NCI-H510A (cell line): ENCODE measurements at regions not wholly inside any gene's neighbourhood (a gene's known extent, or its start where the extent isn't known, plus 50 kb on each side); places are given as distances from the start of the nearest gene placed in this dataset.

Experiments
- DNase-seq: peaks from one replicate; lab custom pipeline; 2025; lab: John Stamatoyannopoulos, UW

DNA sequence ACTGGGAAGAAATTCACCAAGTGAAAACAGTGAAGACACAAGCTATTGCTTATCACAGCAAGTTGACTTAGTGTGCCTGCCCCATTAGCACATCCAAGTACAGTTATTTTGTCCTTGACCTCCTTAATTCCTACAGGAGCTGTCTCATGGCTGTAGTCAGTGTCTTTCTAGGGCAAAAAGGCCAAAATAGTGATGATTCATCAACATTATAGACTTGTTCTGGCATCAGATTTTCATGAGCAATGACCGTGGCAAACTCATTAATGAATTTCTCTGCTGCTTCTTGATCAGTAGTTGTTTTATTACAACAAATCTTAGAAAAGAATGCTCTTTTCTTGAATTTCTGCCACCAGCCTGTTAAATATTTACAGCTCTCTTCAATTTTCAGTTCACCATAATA lies 1169.3 kb upstream of the DDX18 start:
- no peak for DNase-seq

DNA sequence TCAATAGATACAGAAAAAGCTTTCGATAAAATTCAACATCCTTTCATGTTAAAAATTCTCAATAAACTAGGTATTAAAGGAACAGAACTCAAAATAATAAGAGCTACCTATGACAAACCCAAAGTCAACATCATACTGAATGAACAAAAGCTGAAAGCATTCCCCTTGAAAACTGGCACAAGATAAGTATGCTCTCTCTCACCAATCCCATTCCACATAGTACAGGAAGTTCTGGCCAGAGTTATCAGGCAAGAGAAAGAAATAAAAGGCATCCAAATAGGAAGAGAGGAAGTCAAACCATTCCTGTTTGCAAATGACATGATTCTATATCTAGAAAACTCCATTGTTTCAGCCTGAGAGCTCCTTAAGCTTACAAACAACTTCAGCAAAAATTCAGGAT lies 1145.8 kb upstream of the DDX18 start:
- no peak for DNase-seq

- DNase-seq: no peak
These were observed 1144.7 kb upstream of the DDX18 start for GRCh38 chr2:116669782-116670181.

- no peak for DNase-seq
These were observed 1140.3 kb upstream of the DDX18 start for GRCh38 chr2:116674188-116674587.

DNA sequence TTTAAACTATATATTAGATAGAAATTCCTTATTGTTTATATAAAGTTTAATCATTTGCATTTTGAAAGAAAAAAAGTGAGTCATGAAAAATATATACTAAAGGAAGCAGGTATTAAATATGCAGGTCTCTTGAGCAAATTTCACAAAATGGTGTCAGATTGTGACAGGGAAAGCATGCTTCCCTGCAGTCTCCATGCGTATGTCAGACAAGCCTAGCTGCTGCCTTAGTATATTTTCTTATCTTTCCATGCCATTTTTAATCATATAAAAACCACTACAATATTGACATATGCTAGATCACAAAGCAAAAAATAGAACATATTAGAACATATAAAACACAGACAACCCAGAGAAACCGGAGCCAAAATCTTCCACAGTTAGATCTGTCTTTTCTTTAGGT lies 1137.7 kb upstream of the DDX18 start:
- DNase-seq: no peak

DNA sequence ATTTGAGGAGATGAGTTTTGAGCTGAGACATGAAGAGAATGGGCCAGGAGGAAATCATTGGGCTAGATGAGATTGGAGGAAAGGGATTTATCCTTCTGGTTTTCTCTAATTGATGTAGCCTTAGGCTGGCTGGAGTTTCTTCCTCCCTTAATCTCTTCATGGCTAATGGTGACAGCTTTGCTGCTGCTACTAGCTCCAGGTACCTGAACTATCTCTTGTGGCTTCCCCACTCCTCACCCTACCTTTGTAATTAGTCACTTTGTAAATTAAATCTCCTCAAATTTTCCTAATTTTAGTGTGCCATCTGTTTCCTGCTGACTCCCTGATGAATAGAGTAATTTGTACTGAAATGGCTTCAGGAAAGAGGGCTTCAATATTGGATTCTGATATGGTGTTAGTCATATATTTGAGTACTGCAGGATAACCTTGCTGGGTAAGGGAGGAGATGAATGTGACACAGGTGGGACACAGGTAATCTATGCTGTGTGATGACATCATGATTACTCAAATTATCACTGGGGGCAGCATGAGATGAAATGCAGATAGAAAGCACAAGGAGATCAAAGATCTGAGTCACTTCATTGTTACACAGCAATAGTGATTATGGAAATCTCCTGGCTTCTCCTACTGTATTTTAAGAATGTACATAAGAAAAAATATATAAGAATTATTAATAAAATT lies 1134.1 kb upstream of the DDX18 start:
- DNase-seq: no peak

GRCh38 chr2:116687371-116687770 lies 1127.1 kb upstream of the DDX18 start:
- no peak for DNase-seq

- DNase-seq: no peak
These were observed 1121.5 kb upstream of the DDX18 start for GRCh38 chr2:116692988-116693387.

- peak; percentile 7 for DNase-seq
These were observed 1118.3 kb upstream of the DDX18 start for GRCh38 chr2:116696223-116696622.

DNA sequence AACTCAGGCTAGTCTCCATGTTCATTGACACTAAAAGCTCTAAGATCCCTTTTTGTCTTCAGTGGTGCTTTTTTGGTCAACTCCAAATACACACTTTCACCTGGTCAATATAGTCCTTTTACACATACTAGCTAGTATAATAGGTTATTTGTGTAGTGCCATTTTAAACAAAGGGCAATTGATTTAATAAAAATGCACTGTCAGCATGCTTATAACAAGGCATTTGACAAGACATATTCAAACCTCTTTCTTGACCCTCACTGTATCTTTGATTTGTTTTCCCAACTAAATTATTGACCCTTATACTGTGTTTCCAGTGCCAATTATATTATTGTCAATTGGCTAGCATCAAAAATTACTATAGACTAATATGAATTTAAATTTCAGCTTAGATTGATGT lies 1117.6 kb upstream of the DDX18 start:
- no peak for DNase-seq

DNA sequence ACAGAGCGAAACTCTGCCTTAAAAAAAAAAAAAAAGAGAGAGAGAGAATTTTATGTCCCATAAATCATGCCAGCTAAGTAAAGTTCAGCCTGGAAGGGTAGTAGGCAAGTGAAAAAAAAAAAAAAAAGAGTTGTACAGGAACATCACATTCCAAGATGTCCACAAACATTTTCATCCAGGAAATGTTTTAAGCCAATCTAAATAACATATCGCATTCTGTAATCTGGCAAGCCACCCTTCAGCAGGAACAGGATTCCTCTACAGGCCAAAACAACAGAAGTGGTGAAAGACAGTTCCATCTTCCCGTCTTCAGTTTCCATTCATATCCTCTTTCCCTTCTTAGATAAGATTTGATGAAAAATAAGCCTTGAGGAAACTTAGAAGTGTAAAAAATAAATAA lies 1108.1 kb upstream of the DDX18 start:
- no peak for DNase-seq

DNA sequence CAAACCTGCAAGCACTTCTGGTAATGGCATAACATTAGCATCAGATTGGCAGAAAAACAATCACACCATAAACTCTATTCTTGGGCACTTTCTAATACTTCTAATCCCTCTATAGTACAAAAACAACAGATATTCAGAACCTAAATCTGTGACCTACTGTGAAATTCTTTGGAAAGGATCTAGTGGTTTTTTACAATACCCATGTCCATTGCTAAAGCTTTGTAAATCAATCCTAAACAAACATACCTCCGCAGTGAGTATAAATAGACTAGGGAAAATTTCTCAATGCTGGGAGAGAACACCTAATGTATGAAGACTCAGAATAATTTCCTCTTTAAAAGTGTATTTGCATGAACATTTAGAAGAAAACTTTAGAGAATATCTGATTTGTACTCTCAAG lies 1098.5 kb upstream of the DDX18 start:
- DNase-seq: no peak

DNA sequence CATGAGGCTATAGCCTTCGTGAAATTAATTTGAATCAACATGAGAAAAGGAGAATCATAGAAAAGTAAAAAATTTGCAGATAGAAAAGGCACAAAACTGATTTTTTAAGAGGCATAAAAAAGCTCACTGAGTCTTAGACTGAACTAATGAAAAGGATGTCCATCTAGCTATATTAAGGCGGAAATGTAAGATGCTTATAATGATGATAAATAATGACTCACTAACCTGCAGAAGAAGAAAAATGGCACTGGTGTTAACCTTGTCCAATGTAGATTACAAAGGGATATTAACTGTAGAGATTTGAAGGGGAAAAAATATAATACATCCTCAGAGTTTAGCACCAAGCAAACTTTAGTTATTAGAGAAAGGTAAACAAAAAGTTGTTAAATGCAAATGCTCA lies 1098.0 kb upstream of the DDX18 start:
- DNase-seq: no peak

DNA sequence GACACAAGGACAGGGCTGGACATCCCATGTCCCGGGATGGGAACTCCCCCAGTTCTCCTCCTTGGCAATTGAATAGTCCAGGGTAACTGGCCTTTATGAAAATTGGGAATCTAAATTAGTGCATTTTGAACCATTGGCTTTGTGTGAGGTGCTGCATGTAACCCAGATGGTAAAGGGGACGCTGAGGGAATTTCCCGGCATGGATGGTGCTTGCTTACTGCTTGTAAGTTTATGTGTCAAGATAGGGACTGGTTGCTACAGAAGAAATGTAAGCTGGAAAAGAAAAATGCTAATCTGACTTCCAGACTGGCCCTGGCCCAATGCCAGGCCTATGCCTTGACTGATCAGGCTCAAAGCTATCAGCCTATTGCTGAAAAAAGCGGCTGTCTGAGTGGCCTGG lies 1096.7 kb upstream of the DDX18 start:
- DNase-seq: no peak

- no peak for DNase-seq
These were observed 1096.0 kb upstream of the DDX18 start for GRCh38 chr2:116718451-116718850.

- DNase-seq: peak; percentile 78
These were observed 1094.7 kb upstream of the DDX18 start for GRCh38 chr2:116719836-116720235.

DNA sequence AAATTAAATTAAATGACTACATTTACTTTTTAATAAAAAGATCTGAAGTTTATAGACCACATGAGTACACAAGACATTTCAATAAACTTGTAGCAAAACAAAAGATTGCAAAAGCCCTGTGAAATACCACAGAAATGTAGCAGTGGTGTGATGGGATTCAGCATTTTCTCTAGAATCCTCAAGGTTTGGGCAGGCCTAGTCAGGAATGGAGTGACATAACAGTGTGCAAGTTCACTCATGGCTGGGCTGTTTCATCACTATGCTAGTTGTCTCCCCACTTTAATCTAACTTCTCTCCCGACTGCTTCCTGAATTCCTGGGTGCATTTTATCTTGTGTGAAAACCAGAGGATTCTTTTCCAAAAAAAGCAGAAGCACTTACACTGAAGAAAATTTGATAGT lies 1089.9 kb upstream of the DDX18 start:
- DNase-seq: no peak

GRCh38 chr2:116732322-116732721 lies 1082.2 kb upstream of the DDX18 start:
- DNase-seq: no peak

- DNase-seq: no peak
These were observed 1080.8 kb upstream of the DDX18 start for GRCh38 chr2:116733699-116734098.

- no peak for DNase-seq
These were observed 1076.5 kb upstream of the DDX18 start for GRCh38 chr2:116737951-116738350.

GRCh38 chr2:116747103-116747502 lies 1067.4 kb upstream of the DDX18 start:
- DNase-seq: no peak

GRCh38 chr2:116749994-116750393 lies 1064.5 kb upstream of the DDX18 start:
- no peak for DNase-seq

DNA sequence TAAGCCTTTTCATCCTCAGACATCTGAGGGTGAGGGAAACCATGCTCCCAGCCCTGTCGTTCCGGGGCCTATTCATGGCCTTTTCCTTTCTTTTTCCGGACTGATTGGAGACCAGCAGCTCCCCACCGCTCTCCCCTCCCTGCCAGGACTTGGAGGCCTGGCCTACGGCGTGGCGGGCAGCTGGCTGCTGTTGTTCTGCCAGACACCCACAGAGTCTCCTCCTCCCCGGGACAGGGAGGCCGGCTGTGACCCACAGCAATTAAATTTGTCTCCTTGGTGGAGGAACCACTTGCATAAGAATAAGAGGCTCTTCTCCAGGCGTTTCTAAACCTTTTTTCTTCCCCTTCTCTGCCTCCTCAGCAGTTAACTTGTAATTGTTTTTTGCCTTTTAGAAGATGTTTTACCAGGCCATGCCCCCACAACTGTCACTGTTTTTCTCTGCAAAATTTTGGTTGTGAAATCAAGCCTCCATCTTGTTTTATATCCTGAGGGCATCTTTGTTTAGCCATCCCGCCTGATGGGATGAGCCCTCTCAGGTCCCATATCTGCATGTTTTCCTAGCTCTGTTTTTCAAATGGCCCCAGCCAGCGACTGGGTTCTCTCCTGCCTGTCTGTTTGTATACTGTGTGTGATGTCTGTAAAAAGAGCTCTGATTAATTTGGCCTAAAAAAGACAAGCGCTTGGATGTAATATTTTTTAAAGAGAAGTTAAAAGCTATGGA lies 1060.0 kb upstream of the DDX18 start:
- no peak for DNase-seq

- DNase-seq: no peak
These were observed 1052.6 kb upstream of the DDX18 start for GRCh38 chr2:116761864-116762263.
